Stimulated activated CD4-positive, alpha-beta T cell treated with anti-CD3 and anti-CD28 coated beads, Interleukin-1b, Interleukin-23, amount 100 ng/mL, for 1 hour (primary cell): ENCODE measurements at regions not wholly inside any gene's neighbourhood (a gene's known extent, or its start where the extent isn't known, plus 50 kb on each side); places are given as distances from the start of the nearest gene placed in this dataset.
"Not testable (repeated sequence)": the region's sequence is repeated elsewhere in the genome, so short reads cannot be mapped to it uniquely, and the experiment has no call there.

ENCODE experiments used
- DNase-seq, 2 donors: peaks; one replicate each; pipeline ENCODE4 v3.0.0-alpha.2; 2020; ENCODE audit warnings: low read depth in 2 of 2

DNA sequence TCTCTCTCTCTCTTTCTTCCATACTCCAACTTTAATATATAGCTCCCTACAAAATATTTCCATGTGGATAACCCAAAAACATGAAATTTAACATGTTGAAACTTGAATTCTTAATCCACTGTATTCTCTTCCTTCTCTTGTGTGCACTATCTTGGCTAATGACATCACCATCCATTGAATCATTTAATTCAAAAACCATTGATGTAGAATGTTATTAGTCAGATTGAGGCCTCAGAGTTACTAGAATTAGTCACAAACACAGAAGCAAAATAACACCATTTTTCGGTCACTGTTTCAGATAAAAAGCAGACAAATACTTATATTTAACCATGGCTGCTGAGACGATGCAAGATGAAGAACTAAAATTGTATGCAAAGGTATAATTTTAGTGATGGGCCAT is 256.9 kb upstream of the LRRC3B start:
- DNase-seq: no peak

DNA sequence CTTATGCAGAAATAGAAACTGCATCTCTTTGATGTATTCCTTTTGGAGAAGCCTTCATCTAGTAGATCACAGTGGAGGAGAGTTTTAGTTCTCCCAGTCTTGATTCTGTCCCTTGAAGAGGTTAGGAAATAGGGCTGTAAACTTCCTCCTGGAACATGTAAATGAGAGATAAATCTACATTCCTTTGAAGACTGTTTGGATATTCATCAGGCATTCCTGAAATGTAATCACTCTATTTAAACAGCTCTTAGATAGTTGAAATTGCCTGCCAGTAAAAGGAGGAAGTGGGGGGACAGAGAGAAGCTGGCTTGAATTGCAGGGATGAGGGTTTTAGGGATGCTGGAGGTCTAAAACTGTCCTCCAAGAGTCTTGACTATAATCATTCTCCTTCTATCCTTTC is 254.3 kb upstream of the LRRC3B start:
- no peak for DNase-seq

DNA sequence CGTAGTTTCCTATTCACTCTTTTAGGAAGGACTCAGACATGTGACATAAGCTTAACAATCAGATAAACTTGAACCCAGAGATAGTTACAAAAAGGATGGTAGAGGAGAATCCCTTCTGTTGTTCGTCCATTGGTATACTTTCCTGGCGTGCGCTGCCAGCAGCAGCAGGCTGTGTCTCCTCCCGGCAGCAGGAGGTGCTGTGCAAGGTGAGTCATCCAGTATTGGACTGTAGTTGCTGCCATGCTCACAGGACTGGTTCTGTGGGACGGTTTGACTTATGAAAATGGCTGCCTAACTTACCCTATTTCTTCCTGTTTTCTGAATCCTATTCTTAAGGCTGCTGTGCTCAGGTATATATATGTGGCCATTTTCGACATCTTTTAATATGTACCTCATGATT is 253.4 kb upstream of the LRRC3B start:
- no peak for DNase-seq

DNA sequence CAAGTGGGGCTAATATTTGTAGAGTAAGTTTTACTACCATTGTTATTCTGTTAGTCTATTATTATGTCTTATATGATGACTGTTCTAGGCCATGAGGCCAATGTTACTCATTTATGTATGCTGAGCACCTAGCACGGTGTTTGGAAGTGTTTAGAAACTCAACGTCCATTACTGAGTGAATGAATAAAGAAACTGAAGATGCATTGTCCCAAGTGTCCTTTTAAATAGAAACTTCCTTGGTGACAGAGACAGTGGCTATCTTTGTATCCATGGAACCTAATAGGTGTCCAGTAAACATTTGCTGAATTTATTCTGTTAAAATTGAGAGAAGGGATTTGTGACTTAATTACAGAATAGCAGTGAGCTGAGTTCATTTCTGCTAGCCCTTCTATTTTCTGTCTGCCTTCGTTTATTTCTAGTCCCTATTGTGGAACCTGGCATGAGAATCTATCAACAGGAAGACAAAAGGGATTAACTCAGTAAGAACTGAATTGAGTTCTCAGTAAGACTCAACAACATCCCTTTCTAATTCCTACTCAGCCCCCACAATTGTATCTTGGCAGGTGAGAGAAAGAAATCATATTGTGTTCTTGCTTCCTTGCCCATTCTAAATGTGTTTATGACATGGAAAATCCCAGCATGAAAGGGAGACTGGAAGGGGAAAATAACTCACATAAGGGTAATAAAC is 246.6 kb upstream of the LRRC3B start:
- no peak for DNase-seq

DNA sequence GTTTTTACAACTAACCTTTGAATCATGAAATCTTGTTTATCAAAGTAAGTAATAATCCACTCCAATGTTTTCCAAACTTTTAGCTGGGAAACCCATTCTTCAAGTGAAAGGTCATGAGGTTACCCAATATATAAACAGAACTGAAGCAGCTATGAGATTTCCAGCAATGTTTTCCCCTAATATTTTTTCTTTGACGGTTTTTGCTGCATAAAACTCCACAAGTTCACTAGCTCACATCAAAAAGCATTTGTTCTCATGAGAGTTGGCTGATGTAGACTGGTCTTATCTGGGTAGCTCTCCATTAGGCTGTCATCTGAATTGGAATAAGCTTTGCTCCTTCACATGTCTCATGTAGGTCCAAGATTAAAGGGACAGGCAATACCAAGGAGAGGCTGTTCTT is 241.2 kb upstream of the LRRC3B start:
- no peak for DNase-seq

DNA sequence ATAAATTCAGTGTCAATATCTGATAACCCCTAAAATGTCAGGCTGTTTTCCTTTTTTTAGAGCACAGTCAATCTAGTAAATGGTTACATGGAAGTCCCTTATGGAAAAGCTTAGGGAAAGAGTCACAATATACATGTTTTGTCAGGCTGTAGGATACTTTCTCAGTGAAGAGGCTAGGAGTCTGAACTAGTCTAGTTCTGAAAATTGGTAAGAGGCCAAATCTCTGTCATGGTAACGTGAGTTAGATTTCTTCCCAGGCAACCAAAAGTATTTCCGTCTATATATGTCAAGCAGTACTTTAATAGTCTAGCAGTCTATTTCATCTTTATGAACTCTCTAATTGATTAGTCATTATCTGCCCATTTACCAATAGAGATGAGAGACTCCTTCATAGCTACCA is 215.9 kb upstream of the LRRC3B start:
- no peak for DNase-seq

DNA sequence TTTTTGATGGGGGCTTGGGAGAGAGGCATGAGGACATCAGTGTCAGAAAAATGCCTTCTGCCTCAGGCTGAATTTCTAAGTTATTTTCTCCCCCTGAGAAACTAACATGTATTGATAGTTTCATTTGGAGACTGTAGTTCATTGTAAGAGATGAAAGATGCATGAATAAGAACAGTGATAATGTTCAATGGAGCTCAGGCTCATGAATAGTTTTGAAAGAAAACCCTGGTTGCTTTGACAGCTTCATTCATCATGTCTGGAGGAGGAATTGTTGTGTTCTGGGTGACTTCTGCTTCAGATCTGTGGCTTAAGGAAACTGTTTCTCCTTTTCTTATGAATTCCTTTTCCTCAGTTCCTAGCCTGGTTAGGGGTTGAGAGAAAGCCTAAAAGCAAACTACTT is 204.0 kb upstream of the LRRC3B start:
- no peak for DNase-seq

DNA sequence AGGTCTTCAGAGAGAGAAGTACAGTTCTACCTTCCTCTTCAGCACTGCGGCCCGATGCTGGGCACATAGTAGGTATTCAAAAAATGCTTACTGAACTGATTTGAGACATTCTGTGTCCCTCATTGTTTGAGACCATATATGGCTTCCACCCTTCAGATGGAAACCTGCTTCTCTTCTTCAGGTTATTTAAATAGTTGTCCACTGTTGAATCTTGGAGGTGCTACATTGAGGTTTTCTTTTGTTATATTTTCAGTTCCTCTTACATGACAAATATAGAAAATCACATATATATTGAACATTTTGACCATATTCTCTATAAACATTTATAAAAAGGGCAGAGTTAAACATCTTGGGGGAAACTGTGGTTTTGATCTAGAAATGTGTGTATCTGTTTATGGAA is 200.2 kb upstream of the LRRC3B start:
- no peak for DNase-seq

DNA sequence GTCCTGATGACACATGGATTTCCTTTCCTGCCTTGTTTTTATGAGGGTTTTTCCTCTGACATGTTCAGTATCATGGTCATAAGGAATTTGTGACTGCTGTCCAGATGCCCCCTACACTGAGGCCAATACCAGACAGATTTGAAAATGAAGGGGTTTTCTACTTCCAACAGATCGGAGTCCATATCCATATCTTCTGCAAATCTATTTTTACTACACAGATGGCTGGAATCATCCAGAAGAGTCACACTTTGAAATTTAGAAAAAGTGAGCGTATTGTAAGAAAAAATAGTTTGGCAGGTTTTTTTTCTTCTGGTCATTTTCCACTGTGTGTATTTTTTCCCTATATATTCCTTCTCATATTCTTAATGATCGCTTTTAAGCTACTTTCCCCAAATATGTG is 197.5 kb upstream of the LRRC3B start:
- DNase-seq: no peak

DNA sequence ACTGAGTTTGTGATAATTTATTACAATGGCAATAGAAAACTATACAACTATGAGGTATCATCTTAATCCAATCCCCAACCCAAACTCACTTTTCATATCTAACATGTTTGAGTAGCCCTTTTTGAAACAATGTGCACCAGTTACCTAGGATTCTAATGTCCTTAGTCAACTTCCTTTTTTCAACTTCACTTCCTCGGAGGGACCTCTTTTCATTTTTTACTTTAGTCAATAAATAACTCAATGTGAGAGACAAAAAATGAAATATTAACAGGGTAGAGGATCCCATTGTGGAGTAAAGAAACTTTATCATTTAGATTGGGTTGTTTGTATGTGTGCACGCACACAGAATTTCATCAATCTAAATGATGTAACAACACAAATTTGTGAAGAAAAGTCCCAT is 193.6 kb upstream of the LRRC3B start:
- no peak for DNase-seq

DNA sequence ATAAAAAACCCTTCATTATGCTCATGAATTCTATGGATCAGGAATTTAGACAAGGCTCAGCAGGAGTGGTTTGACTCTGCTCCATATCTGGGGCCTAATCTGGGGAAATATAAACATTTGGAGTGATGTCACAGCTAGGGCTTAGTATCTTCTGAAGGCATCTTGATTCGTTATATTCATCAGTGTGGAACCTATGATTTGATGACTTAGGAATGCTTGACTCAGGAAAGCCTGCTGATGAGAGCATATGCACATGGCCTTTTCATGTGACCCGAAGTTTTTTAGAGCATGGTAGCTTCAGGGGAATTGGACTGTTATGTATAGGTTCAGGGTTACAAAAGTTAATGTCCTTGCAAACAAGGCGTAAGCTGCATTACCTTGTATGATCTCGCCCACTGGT is 184.9 kb upstream of the LRRC3B start:
- DNase-seq: no peak

DNA sequence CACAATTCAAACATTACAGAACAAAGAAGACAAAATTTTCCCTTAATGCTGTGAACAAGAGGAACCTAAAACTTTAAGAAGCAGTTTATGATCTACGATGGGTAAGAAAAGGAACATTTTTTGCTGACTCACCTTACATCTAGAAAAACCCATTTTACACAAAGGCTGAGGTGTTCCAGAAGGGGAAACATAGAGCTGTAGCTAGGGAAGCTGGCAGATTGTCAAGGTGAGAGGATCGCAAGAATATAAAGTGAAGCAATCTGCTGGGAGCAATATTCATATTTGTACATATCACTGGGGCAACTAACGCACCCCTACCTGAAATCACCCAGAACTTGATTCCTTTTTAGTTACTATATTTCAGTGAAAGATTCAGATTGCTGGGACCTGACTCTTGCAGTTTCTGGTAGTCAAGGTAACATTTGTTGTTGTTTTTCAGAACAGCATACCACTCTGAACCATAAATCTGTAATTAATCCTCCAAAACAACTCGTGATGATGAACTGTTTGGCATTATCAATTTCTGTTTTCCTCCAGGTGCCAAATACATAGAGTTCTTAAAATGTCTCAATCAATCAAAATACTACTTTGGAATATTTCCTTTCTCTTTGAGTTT is 184.1 kb upstream of the LRRC3B start:
- DNase-seq: no peak

DNA sequence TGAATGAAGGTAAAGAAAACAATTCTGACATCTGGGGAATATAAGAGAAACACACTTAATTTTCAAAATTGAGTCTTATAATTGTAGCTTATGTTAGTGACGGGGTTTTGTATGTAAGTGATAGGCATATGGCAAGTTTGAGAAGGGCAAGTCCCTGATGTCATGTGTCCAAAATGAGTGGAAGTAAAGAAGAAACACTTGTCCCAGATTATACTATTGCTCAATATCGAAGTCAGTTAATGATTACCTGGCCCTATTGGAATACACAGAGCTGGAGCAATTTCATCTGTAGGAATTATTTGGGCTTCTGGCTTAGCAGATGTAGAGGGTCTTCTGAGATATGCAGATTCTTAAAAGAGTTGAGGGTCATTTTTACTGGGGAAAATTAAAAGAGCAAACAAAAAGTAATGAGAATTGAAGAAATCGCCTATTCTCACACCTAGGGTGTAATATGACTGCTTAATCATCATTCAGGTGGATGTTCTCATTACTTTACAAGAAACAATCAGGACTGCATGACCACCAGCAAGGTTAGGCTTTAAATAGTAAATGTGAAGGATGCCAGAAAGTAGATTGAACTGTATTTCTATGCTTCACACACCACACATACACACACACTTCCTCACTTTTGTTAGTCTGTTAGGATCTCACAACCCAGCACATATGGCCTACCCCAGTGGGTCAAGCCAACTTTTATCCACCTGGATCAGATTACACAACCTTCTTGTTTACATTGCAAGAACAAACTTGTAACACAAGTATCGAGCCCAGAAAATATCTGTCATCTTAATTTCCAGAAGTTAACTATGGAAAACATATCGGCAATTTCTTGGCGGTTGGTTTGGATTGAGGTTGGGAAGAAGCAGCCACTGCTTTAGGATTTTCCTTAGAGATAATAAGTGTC is 183.3 kb upstream of the LRRC3B start:
- no peak for DNase-seq

DNA sequence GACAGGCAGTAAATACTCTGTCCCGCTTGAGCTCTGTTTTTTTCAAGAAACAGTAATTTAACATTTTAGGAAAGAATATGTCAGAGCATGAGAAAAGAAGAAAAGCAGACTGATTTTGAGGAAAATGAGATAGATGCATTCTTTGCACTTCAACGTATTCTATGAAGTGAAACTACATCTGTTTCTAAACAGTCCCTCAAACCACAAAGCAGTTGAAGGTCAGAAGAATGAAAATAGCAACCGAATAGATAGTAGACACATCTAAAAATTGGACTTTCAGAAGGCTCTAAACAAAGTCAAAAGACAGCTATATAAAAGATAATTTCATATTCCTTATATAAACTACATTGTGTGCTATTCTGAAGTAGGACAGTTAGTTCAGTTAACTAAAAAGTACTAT is 172.6 kb upstream of the LRRC3B start:
- DNase-seq: no peak

DNA sequence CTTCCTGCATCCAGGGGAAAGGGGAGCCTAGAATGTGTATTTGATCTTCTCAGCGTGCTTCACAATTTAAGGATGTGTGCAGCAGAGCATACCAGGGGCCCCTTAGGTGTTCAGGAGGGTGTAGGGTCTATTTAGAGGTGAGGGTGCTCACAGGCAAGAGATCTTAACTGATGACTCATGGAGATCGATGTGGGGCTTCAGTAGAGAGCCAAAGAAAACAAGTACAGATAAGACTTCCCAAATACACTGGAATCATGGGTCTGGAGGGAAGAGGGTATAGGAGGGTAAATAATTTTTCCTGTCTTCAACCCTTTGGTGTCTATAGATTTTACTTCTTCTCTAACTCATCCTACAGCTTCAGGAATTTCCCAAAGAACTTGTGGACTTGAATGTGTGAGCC is 170.2 kb upstream of the LRRC3B start:
- DNase-seq: no peak

DNA sequence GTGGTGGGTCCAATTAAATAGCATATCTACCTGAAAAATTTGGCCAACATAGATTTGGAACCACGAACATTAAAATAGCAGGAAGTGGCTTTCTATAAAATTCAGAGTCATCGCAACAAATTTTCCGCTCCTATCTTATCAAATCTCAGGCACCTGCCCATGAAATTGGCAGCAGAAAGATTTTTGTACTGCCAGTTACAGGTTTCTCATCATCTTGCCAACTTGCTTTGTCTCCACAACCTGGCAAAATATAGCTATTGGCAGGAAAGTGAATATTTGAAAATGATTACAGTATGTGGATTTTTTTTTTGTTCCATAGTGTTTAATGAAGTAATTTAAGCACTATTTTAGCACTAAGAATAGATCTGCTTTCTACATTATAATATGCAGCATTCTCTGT is 161.6 kb upstream of the LRRC3B start:
- no peak for DNase-seq

DNA sequence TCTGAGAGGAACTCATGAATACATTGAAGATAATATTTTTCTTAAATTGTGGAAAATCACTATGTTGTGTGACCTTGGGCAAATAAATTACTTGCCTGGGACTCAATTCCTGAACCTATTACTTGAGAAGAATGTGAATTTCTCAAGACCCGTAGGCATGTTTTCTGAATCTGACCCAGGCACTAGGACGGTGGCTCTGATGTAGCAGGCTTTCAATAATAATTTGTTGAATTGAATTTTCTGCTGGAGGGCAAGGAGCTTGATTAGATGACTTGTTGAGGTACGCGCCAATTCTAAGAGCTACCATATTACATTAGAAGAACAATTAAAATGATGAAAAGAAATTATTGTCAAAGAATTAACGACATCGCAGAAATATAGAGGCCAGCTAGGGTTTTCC is 150.2 kb upstream of the LRRC3B start:
- DNase-seq: no peak

DNA sequence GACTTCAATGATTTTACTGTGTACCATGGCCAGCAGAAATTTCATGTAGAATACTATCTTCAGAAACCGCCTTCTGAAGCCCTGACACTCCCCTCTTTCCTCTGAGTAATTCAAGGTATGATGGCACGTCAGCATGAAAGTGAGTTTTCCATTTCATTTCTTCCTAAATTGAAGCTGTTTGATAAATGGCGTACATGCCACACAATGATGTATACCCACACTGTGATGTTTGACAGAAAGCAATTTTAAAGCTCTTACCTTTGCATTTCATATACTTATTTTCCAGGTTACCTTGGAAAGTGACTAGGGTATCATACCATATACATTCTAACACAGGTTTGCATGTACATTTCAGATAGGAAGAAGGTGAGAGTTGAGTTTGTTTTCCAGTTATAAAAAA is 147.9 kb upstream of the LRRC3B start:
- no peak for DNase-seq

DNA sequence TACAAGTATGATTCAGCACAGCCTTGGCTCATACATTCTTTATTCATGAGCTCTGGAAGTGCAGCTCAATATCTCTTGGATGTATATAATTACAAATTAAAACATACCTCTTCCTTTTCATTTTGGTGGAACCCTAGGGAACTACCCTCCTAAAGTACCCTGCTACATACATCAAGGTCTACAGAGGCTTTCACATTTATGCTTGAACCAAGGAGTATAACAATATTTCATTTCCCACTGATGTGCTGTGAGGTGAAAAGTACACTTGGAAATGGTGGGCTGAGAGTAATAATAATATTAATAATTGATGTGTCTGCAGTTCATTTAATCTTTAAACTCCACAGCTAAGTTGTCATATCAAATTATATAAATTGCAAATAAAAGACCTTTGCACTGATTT is 142.2 kb upstream of the LRRC3B start:
- DNase-seq: no peak

DNA sequence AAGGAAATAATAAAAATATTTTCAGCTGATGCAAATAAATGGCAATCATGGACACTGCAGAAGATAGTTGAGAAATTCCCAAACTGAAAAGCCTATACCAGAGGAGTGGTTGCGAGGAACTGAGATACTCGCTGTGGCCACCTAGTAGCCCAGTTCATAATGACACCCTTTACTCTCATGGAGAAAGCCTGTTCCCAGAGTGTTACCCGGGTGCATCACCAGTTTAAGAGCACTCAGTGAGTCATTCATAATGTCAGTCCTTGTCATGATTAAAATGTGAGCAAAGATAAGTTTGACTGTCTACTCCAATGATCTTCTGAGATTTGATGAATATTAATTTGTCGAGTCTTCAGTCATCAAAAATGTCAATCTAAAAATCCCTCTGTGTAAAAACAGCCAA is 138.4 kb upstream of the LRRC3B start:
- DNase-seq: no peak

DNA sequence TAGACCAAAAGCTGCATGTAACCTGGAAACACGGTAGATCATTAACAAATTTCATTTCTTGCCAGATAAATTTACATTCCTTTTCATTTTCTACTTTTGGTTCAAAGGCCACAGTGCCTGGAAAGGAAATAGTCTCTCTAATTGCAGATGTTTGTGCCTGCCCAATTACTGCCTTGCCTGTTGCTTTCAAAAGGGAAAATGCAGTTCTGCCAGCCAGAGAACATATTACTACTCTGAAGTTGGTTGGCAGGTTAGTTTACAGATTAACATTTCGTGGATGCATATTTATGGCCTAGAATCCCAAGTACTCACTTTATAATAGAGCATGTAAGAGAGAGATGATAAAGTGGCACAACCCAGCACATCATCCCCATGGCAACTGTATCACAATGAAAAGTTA is 124.3 kb upstream of the LRRC3B start:
- DNase-seq: no peak

DNA sequence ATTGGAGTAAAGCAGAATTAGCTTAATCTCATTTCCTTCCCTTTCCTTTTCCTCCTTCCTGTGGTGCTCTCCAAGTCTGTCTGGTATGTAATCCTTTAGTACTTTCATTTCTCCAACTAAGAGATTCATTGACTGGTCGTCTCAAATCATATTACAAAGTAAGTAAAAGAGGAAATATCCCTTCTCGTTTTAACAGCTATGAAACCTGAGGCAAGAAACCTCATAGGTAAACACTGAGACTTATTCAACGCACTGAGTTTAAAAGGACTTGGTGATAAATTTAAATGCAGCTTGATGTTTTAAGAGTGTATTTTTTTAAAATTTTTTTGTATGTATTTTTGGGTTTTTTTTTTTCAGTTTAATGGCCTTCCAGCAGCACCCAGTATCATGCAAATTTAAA is 117.2 kb upstream of the LRRC3B start:
- DNase-seq: no peak

DNA sequence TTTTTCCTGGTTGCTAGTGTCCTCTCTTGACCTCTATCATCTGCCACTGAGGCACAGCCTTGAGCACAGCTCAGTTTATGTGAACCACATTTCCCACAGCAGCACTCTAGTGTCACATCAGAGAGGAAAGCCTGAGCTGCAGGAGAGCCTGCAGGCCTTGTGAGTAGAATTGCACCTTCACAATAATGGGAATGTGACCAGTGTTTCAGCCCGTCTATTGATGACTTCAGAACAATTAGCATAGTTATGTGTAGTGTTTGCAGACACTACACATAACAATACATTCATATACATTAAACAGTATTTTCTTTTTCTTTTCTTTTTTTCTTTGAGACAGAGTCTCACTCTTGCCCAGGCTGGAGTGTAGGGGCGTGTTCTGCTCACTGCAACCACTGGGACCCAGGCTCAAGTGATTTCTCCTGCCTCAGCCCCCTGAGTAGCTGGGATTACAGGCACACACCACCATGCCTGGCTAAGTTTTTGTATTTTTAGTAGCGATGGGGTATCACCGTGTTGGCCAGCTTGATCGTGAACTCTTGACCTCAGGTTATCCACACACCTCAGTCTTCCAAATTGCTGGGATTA is 108.0 kb upstream of the LRRC3B start:
- not testable (repeated sequence) for DNase-seq
